GM12878 (cell line): ENCODE measurements at regions not wholly inside any gene's neighbourhood (a gene's known extent, or its start where the extent isn't known, plus 50 kb on each side); places are given as distances from the start of the nearest gene placed in this dataset.

Source experiments
- BHLHE40 ChIP-seq, 2 experiments: fragments of 450-650 bp in 1 of 2; IDR thresholded peaks; 2 replicates each; pipeline ENCODE4 v1.6.1; 2011 to 2017; ENCODE audit warnings: low read depth in 2 of 2, borderline replicate concordance in 1 of 2, improper control_type of control experiment in 1 of 2, low read length in 1 of 2, mild to moderate bottlenecking in 1 of 2
- CHD2 ChIP-seq: IDR thresholded peaks from 2 replicates; pipeline ENCODE4 v1.6.1; 2011; ENCODE audit warnings: low read depth, low read length, improper control_type of control experiment, borderline replicate concordance
- CHD4 ChIP-seq: fragments of 200-600 bp; sonication (generic); IDR thresholded peaks from 2 replicates; pipeline ENCODE4 v1.6.1; 2016; ENCODE audit warnings: mild to moderate bottlenecking
- CREB1 ChIP-seq: IDR thresholded peaks from 2 replicates; pipeline ENCODE4 v1.6.1; 2012; ENCODE audit warnings: low read depth, mild to moderate bottlenecking, inconsistent platforms
- CTCF ChIP-seq, 3 experiments: IDR thresholded peaks in 2 of 3; conservative IDR thresholded peaks in 1 of 3; 2 replicates each; pipeline ENCODE4 v1.5.1; 2011; ENCODE audit warnings: low read depth in 3 of 3, low read length in 3 of 3, mild to moderate bottlenecking in 3 of 3, control low read depth in 2 of 3, moderate library complexity in 2 of 3, inconsistent platforms in 1 of 3, mixed read lengths in 1 of 3; ENCODE audit not compliant: control insufficient read depth in 2 of 3, insufficient read depth in 1 of 3; ENCODE audit errors: extremely low read depth in 1 of 3
- E4F1 ChIP-seq: fragments of 450-650 bp; IDR thresholded peaks from 2 replicates; pipeline ENCODE4 v1.6.1; 2018; ENCODE audit warnings: borderline replicate concordance, mild to moderate bottlenecking; ENCODE audit not compliant: partially characterized antibody
- HDAC2 ChIP-seq: fragments of 200-600 bp; sonication (generic); IDR thresholded peaks from 2 replicates; pipeline ENCODE4 v1.6.1; 2017
- PAX5 ChIP-seq: IDR thresholded peaks from 2 replicates; pipeline ENCODE4 v1.6.1; 2011; ENCODE audit warnings: low read depth, low read length, borderline replicate concordance
- POLR2A ChIP-seq: IDR thresholded peaks from 2 replicates; pipeline ENCODE4 v1.6.1; 2011; ENCODE audit warnings: low read depth, mild to moderate bottlenecking, low read length
- RFX5 ChIP-seq: IDR thresholded peaks from 2 replicates; pipeline ENCODE4 v1.6.1; 2011; ENCODE audit warnings: low read depth, low read length, improper control_type of control experiment

- TF ChIP-seq PAX5 = no peak
- no peak for TF ChIP-seq CTCF (IDR thresholded peaks at IDR 0.05 in 2 of 3, conservative IDR thresholded peaks at IDR 0.05 in 1 of 3; ENCODE audit: control insufficient read depth in 2 of 3, extremely low read depth in 1 of 3, insufficient read depth in 1 of 3, low read depth in 3 of 3, low read length in 3 of 3)
- TF ChIP-seq CHD4 = no peak
- no peak for TF ChIP-seq E4F1
- TF ChIP-seq RFX5 = no peak
- TF ChIP-seq CREB1 = no peak
- TF ChIP-seq HDAC2 = no peak
- TF ChIP-seq POLR2A = no peak
- no peak for TF ChIP-seq CHD2
- TF ChIP-seq BHLHE40 (IDR thresholded peaks at IDR 0.05; ENCODE audit: borderline replicate concordance in 1 of 2, low read depth in 2 of 2, low read length in 1 of 2) = no peak
Observed at GRCh38 chr3:14288177-14288788, 109.7 kb downstream of the LSM3 start.
